Activated naive CD4-positive, alpha-beta T cell treated with anti-CD3 and anti-CD28 coated beads, Interleukin-2, amount 50 U/mL, for 16 hours (primary cell): ENCODE measurements at regions not wholly inside any gene's neighbourhood (a gene's known extent, or its start where the extent isn't known, plus 50 kb on each side); places are given as distances from the start of the nearest gene placed in this dataset.

ENCODE experiments used
- DNase-seq: peaks from one replicate; pipeline ENCODE4 v3.0.0-alpha.2; 2020

- DNase-seq = no peak
Observed at GRCh38 chr12:116404913-116405611, 127.6 kb upstream of the MED13L start.

GRCh38 chr12:116406529-116406928, 129.0 kb upstream of the MED13L start:
- no peak for DNase-seq

- DNase-seq = no peak
Observed at GRCh38 chr12:116408489-116409250, 131.2 kb upstream of the MED13L start.

DNA sequence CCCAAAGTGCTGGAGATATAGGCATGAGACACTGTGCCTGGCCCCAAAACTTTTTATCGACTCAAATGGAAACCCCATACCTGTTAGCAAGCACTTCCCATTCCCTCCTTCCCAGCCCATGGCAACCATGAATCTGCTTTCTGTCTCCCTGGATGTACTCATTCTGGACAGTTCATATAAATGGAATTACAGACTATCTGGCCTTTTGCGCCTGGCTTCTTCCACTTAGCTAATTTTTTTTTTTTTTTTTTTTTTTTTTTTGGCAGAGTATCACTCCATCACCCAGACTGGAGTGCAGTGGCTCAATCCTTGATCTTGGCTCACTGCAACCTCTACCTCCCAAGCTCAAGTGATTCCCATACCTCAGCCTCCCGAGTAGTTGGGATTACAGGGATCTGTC, 134.5 kb upstream of the MED13L start:
- DNase-seq = no peak

GRCh38 chr12:116414891-116415290, 137.4 kb upstream of the MED13L start:
- DNase-seq = no peak

DNA sequence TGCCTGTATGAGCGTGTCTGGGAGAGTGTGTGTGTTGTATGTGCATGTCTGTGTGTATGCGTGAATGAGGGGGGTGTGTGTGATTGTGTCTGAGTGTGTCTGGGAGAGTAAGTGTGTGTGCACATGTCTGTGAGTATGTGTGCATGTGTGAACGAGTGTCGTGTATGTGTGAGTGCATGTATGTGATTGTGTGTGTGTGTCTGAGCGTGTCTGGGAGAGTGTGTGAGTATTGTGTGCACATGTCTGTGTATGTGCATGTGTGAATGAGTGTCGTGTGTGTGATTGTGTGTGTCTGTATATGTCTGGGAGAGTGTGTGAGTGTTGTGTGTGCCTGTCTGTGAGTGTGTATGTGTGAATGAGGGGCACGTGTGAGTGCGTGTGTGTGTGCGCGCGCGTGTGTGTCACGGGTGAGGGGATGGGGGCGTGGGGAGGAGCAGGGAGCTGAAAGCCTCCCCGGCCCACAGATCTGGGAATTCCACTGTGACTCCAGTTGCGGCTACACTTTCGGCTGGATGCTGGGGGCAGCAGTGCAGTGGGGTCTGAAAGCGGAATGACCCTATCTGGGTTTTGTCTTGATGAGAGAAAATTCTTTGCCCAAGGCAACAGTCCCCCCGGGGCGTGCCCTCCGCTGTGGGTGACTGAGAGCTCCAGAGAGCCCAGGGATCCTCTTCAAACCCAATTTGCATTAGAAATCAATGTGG, 138.1 kb upstream of the MED13L start:
- no peak for DNase-seq

- no peak for DNase-seq
Observed at GRCh38 chr12:116416166-116416565, 138.7 kb upstream of the MED13L start.

- DNase-seq = no peak
Observed at GRCh38 chr12:116418551-116418950, 140.6 kb upstream of the MAP1LC3B2 start.

DNA sequence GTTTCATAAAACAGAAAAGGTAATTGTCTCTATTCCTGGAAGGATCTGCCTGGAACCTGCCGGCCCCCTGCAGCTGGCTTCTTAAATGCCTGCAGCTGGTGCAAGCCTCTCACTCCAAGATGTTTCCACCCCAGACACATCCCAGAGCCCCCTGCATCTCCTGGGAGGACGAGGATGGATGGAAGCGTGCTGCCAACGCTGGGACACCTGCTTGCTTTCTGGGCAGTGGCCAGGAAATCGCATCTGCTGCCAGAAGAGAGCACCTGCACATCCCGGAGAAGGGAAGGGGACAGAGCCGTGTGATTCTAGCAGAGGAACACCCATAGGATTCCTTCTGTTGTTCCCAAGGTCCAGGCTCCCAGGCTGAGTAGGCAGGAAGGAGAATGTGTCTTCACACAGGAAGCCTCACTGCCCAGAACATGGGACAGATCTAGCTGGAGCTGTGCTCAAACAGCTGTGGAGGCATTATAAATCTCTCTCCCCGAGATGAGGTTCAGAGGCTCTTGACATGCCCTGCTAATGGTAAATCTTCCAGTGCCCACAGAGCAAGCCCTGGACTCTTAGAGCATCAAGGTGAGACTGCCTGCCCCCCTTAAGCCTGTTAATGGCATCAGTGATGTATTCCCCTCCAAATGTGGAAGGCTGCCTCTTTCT, 138.8 kb upstream of the MAP1LC3B2 start:
- DNase-seq = no peak

- DNase-seq = no peak
Observed at GRCh38 chr12:116421785-116422538, 137.2 kb upstream of the MAP1LC3B2 start.

GRCh38 chr12:116423094-116423493, 136.1 kb upstream of the MAP1LC3B2 start:
- DNase-seq = no peak

DNA sequence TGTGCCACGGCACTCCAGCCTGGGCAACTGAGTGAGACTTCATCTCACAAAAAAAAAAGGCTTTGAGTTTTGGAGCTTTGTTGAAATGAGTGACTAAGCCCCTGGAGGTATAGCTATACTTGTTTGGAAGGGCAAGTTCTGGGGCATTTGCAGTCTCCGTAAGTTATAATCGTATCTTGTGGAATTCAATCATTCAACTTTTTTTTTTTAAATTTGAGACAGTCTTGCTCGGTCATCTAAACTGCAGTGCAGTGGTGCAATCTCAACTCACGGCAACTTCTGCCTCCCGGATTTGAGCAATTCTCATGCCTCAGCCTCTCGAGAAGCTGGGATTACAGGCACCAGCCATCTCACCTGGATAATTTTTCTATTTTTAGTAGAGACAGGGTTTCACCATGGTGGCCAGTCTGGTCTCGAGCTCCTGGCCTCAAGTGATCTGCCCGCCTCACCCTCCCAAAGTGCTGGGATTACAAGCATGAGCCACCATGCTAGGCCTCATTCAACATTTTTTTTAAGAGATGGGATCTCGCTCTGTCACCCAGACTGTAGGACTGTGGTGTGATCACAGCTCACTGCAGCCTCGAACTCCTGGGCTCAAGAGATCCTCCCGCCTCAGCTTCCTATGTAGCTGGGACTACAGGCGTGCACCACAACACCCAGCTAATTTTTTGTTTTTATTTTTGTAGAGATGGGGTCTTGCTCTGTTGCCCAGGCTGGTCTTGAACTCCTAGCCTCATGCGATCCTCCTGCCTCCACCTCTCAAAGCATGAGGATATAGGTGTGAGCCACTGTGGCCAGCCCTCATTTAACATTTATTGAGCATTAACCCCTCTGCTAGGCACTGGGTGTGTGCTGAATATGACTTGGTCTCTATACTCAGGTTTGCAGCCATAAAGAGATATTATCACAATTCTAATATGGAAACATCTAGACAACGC, 133.7 kb upstream of the MAP1LC3B2 start:
- DNase-seq = no peak

DNA sequence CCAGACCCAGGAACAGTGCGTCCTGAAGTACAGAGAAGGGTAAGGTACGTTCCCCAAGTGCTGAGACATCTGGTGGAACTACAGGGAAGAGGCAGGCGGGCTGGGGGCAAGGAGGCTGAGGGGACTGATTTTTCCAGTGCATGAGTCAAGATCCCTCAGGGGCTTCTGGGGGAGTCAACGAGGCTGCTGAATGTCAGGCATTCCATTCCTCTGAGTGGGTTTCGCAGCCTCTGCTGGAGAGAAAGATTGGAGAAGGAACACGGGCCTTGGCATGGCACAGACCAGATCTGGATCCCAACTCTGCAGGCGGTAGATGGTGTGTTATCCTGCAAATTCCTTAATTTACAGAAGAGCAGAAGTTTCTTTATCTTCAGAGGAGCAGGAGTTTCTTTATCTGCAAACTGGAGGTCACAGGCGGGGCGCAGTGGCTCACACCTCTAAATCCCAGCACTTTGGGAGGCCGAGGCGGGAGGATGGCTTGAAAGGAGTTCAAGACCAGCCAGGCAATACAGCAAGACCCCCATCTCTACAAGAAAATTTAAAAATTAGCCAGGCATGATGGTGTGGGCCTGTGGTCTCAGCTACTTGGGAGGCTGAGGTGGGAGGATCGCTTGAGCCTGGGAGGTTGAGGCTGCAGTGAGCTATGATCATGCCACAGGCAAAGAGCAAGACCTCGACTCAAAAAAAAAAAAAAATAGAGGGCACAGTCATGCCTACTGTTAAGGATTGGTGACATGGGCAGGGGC, 132.6 kb upstream of the MAP1LC3B2 start:
- DNase-seq = no peak

DNA sequence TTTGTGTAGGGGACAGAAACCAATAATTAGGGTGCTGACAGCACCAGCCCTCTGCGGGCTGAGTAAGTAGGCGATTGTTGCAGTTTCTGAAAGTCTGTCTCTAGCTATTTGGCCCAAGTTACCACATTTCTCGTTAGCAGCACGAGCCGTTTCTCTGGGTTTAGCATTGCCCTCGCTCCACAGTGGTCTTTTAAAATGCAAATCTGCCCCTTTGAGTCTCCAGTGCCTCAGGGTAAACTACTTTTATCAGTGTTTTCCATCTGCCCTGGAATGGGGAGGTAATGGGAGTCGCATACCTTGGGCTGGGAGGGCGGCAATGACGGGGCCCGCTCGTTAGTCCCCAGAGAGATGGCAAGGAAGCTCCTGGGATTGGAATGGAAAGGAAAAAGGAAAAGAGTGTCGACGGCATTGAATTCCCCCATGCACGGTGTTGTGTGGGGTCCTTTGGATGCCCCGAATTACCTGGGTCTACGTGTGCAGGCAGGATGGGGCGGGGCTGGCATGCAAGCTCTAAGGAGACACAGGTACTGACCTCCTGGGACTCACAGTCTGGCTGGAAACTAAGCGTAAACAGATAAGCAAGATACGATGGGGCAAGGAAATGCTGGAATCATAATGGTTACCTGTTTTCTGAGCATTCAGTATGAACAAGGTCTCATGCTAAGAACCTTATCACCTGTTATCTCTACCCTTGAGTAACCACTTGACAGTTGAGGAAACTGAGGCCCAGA, 131.8 kb upstream of the MAP1LC3B2 start:
- DNase-seq = no peak

GRCh38 chr12:116429826-116430360, 129.3 kb upstream of the MAP1LC3B2 start:
- no peak for DNase-seq

GRCh38 chr12:116430911-116431565, 128.1 kb upstream of the MAP1LC3B2 start:
- no peak for DNase-seq

DNA sequence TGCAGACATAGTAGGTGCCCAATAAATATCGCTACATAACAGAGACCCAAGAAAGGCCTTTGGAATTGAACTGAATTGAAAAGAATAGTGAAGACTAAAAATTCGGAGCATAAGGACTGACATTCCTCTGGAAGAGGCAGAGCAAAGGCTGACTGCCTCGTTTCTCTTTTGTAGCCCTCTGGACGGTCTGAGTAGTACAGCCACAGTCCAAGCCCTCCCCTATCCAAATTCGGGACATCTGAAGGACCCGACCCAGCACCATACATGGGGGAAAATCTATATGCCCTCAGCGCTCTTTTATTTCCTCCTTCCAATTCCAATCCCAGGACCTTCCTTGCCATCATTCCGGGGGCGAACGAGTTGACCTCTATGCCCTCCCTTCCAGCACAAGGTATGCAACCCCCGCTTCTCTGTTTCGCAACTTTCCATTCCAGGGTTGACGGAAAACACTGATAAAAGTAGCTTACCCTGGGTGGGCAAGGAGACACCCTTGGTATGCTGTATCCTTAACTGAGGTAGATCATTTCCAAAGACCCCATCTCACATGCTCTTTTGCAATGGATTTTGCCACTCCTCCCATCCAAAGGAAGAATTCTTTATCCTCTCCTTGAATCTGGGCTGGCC, 127.4 kb upstream of the MAP1LC3B2 start:
- DNase-seq = no peak

DNA sequence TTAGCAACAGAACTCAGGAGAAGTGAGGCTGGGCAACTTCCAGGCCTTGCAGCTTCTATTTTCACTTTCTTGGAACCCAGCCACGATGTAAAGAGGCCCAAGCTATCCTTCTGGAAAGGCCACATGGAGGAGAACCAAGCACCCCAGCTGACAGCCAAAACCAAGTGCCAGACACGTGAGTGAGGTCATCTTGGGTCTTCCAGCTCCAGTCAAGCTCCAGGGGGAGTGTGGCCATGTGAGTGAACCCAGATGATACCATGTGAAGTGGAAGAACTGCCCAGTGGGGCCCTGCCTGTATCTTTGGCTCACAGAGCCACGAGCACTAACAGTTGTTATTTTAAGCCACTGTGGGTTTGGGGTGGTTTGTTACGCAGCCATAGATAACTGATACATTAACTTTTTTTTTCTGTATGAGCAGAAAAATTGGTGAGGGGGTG, 126.8 kb upstream of the MAP1LC3B2 start:
- DNase-seq = no peak

GRCh38 chr12:116433249-116433648, 125.9 kb upstream of the MAP1LC3B2 start:
- no peak for DNase-seq
